Erythroblast (primary cell): ENCODE measurements at regions not wholly inside any gene's neighbourhood (a gene's known extent, or its start where the extent isn't known, plus 50 kb on each side); places are given as distances from the start of the nearest gene placed in this dataset.

ENCODE experiments used
- GATA1 ChIP-seq: IDR thresholded peaks from 2 replicates; pipeline ENCODE4 v1.6.1; 2011; ENCODE audit warnings: low read depth, mild to moderate bottlenecking, control low read depth, low read length, moderate library complexity
- POLR2A ChIP-seq: IDR thresholded peaks from 2 replicates; pipeline ENCODE4 v1.6.1; 2011; ENCODE audit warnings: mild to moderate bottlenecking, low read length

DNA sequence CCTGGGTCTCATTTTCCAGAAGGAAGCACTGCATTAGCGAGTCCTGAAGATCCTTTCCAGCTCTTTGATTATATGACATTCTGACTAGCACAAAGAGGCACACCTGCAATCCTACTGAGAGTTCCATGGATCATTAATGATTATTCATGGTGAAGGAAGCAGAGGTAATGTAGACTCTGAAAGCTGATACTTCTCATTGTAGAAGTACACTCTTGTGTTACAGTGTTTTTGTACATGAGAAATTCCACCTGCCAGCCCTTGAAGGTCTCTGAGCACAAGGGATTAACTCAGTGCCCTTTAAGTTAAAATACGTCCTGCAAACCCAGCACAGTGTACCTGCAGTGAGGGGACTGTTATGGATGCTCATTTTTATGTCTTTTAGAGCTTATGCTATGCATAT lies 558.8 kb upstream of the FBXO33 start:
- TF ChIP-seq POLR2A (no peak), GATA1 (no peak)
